ENCODE measurements at regions not wholly inside any gene's neighbourhood (a gene's known extent, or its start where the extent isn't known, plus 50 kb on each side); places are given as distances from the start of the nearest gene placed in this dataset.

GRCh38 chr5:82363524-82363923, 85.4 kb upstream of the RPS23 start:
- Mint-ChIP-seq H3K36me3 (no peaks in the 10 kb centered on the region), H3K27ac (no peak overlapping the region), H3K27me3 (ENCODE audit: low read depth) (no peaks in the 10 kb centered on the region; the same call in 1 of the 2 replicates), H3K4me3 (no peak overlapping the region), H3K9me3 (peaks cover 4% of the 10 kb centered on the region; the same call in 1 of the 2 replicates), H3K4me1 (peaks cover 3% of the 10 kb centered on the region; the same call in 1 of the 2 replicates)
- no peak for TF ChIP-seq ARID4B (CRISPR knock-in tag; IDR thresholded peaks at IDR 0.05; ENCODE audit: borderline replicate concordance)
- no peak for TF ChIP-seq ZNF425 (CRISPR knock-in tag; conservative IDR thresholded peaks at IDR 0.05)
- TF ChIP-seq ZNF512 (CRISPR knock-in tag; IDR thresholded peaks at IDR 0.05; ENCODE audit: borderline replicate concordance): no peak
- no peak for TF ChIP-seq IRF1 (CRISPR knock-in tag; IDR thresholded peaks at IDR 0.05)
- TF ChIP-seq, protein P1, sequence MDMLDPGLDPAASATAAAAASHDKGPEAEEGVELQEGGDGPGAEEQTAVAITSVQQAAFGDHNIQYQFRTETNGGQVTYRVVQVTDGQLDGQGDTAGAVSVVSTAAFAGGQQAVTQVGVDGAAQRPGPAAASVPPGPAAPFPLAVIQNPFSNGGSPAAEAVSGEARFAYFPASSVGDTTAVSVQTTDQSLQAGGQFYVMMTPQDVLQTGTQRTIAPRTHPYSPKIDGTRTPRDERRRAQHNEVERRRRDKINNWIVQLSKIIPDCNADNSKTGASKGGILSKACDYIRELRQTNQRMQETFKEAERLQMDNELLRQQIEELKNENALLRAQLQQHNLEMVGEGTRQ (CRISPR knock-in tag; IDR thresholded peaks at IDR 0.05): no peak
- no peak for TF ChIP-seq CREB1 (CRISPR knock-in tag; IDR thresholded peaks at IDR 0.05)
- TF ChIP-seq ESRRA (CRISPR knock-in tag; IDR thresholded peaks at IDR 0.05; ENCODE audit: borderline replicate concordance): no peak
- TF ChIP-seq SMAD3 (CRISPR knock-in tag; IDR thresholded peaks at IDR 0.05; ENCODE audit: borderline replicate concordance): no peak
- TF ChIP-seq AFF4 (CRISPR knock-in tag; IDR thresholded peaks at IDR 0.05; ENCODE audit: borderline replicate concordance): no peak
- no peak for TF ChIP-seq FOXJ3 (CRISPR knock-in tag; IDR thresholded peaks at IDR 0.05; ENCODE audit: borderline replicate concordance)
- no peak for TF ChIP-seq MYBL2 (CRISPR knock-in tag; IDR thresholded peaks at IDR 0.05)
- no peak for TF ChIP-seq GTF2I (CRISPR knock-in tag; conservative IDR thresholded peaks at IDR 0.05)
- TF ChIP-seq ZNF219 (CRISPR knock-in tag; IDR thresholded peaks at IDR 0.05; ENCODE audit: borderline replicate concordance): no peak
- TF ChIP-seq, protein P2, sequence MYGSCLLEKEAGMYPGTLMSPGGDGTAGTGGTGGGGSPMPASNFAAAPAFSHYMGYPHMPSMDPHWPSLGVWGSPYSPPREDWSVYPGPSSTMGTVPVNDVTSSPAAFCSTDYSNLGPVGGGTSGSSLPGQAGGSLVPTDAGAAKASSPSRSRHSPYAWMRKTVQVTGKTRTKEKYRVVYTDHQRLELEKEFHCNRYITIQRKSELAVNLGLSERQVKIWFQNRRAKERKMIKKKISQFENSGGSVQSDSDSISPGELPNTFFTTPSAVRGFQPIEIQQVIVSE (CRISPR knock-in tag; IDR thresholded peaks at IDR 0.05; ENCODE audit: borderline replicate concordance): no peak
- no peak for DNase-seq (ENCODE audit: low spot score)
- ATAC-seq: no peak
- POLR2A ChIA-PET: no interaction called here
- CTCF ChIA-PET: interaction anchor here (1.6 to 1.9 kb wide), 2 partner anchors 52 to 292 kb away, joined by 5 read pairs; no protein-coding TSS in a partner anchor
